WTC11 (cell line): ENCODE measurements at regions not wholly inside any gene's neighbourhood (a gene's known extent, or its start where the extent isn't known, plus 50 kb on each side); places are given as distances from the start of the nearest gene placed in this dataset.

Experiments used
- ATAC-seq: fragments of 200-7000 bp; cut with Tn5 transposase; 2 replicates; pipeline ENCODE4 v1.10.0; 2021; ENCODE audit warnings: mild to moderate bottlenecking, moderate library complexity
- CTCF ChIA-PET: fragments of 300-600 bp; sonication (Branson Sonifier 250); formaldehyde crosslinking; loops from one replicate; lab custom pipeline; 2021; ENCODE audit warnings: antibody characterized with exemption; lab: Charles Lee
- POLR2A ChIA-PET: fragments of 350-600 bp; sonication (Branson Sonifier 250); formaldehyde crosslinking; loops from one replicate; lab custom pipeline; 2021; ENCODE audit warnings: antibody characterized with exemption; lab: Charles Lee
- DNase-seq: peaks from one replicate; pipeline ENCODE4 v3.0.0; 2021; ENCODE audit warnings: low spot score
- H3K27ac Mint-ChIP-seq: 2 replicates; pipeline ENCODE4 v1.8.0; 2021; ENCODE audit warnings: mixed read lengths
- H3K27me3 Mint-ChIP-seq: 2 replicates; pipeline ENCODE4 v1.8.0; 2021; ENCODE audit warnings: low read depth, mild to moderate bottlenecking, moderate library complexity, mixed read lengths
- H3K36me3 Mint-ChIP-seq: 2 replicates; pipeline ENCODE4 v1.8.0; 2021; ENCODE audit warnings: mixed read lengths
- H3K4me1 Mint-ChIP-seq: 2 replicates; pipeline ENCODE4 v1.8.0; 2022; ENCODE audit warnings: mixed read lengths
- H3K4me3 Mint-ChIP-seq: 2 replicates; pipeline ENCODE4 v1.8.0; 2021; ENCODE audit warnings: mild to moderate bottlenecking, moderate library complexity, mixed read lengths
- H3K9me3 Mint-ChIP-seq: 2 replicates; pipeline ENCODE4 v1.8.0; 2021; ENCODE audit warnings: mixed read lengths
- AFF4 ChIP-seq: sonication (generic); formaldehyde crosslinking; IDR thresholded peaks from 2 replicates; pipeline ENCODE4 v1.8.1; 2023; ENCODE audit warnings: mild to moderate bottlenecking, missing genetic modification reagents, borderline replicate concordance
- ARID4B ChIP-seq: sonication (generic); formaldehyde crosslinking; IDR thresholded peaks from 2 replicates; pipeline ENCODE4 v1.8.0; 2023; ENCODE audit warnings: missing genetic modification reagents, mild to moderate bottlenecking, borderline replicate concordance
- CREM ChIP-seq: sonication (generic); formaldehyde crosslinking; IDR thresholded peaks from 2 replicates; pipeline ENCODE4 v1.8.1; 2022; ENCODE audit warnings: mild to moderate bottlenecking, missing genetic modification reagents, moderate library complexity
- E2F4 ChIP-seq: sonication (generic); formaldehyde crosslinking; IDR thresholded peaks from 2 replicates; pipeline ENCODE4 v1.8.1; 2022; ENCODE audit warnings: low read depth, mild to moderate bottlenecking, moderate library complexity, missing genetic modification reagents, borderline replicate concordance
- ERG ChIP-seq: fragments of 250-450 bp; sonication (Bioruptor Pico); IDR thresholded peaks from 2 replicates; pipeline ENCODE4 v1.8.0; 2021; ENCODE audit warnings: mild to moderate bottlenecking
- GRHL2 ChIP-seq: fragments of 250-450 bp; sonication (Bioruptor Pico); IDR thresholded peaks from 2 replicates; pipeline ENCODE4 v1.8.0; 2022; ENCODE audit warnings: mild to moderate bottlenecking, moderate library complexity; ENCODE audit not compliant: insufficient replicate concordance, severe bottlenecking
- GTF2I ChIP-seq: fragments of 250-450 bp; sonication (Bioruptor Pico); conservative IDR thresholded peaks from 2 replicates; pipeline ENCODE4 v1.4.0; 2021; ENCODE audit warnings: mild to moderate bottlenecking
- HMGXB4 ChIP-seq: sonication (generic); formaldehyde crosslinking; IDR thresholded peaks from 2 replicates; pipeline ENCODE4 v1.8.1; 2023; ENCODE audit warnings: mild to moderate bottlenecking, moderate library complexity, missing genetic modification reagents
- JAZF1 ChIP-seq: fragments of 250-450 bp; sonication (Bioruptor Pico); IDR thresholded peaks from 2 replicates; pipeline ENCODE4 v1.9.0; 2021; ENCODE audit warnings: moderate library complexity, mild to moderate bottlenecking, inconsistent platforms
- NFATC4 ChIP-seq: fragments of 250-450 bp; sonication (Bioruptor Pico); IDR thresholded peaks from 2 replicates; pipeline ENCODE4 v1.9.0; 2021; ENCODE audit warnings: mild to moderate bottlenecking
- NR1H2 ChIP-seq: sonication (generic); formaldehyde crosslinking; IDR thresholded peaks from 2 replicates; pipeline ENCODE4 v1.9.0; 2021; ENCODE audit warnings: mild to moderate bottlenecking, moderate library complexity, missing genetic modification reagents
- PREB ChIP-seq: sonication (generic); formaldehyde crosslinking; IDR thresholded peaks from 2 replicates; pipeline ENCODE4 v1.8.1; 2022; ENCODE audit warnings: mild to moderate bottlenecking, missing genetic modification reagents, moderate library complexity, borderline replicate concordance
- PRRX2 ChIP-seq: fragments of 250-450 bp; sonication (Bioruptor Pico); IDR thresholded peaks from 2 replicates; pipeline ENCODE4 v1.8.0; 2021; ENCODE audit warnings: mild to moderate bottlenecking
- USF2 ChIP-seq: sonication (generic); formaldehyde crosslinking; IDR thresholded peaks from 2 replicates; pipeline ENCODE4 v1.8.1; 2023; ENCODE audit warnings: mild to moderate bottlenecking, missing genetic modification reagents, moderate library complexity
- ZBTB21 ChIP-seq: sonication (generic); formaldehyde crosslinking; IDR thresholded peaks from 2 replicates; pipeline ENCODE4 v1.8.1; 2023; ENCODE audit warnings: mild to moderate bottlenecking, missing genetic modification reagents, borderline replicate concordance
- ZNF416 ChIP-seq: fragments of 250-450 bp; sonication (Bioruptor Pico); IDR thresholded peaks from 2 replicates; pipeline ENCODE4 v1.9.0; 2021; ENCODE audit warnings: mild to moderate bottlenecking, inconsistent platforms
- ZNF423 ChIP-seq: fragments of 250-450 bp; sonication (Bioruptor Pico); IDR thresholded peaks from 2 replicates; pipeline ENCODE4 v2.1.2; 2022; ENCODE audit warnings: mild to moderate bottlenecking, moderate library complexity
- ZNF425 ChIP-seq: fragments of 250-450 bp; sonication (Bioruptor Pico); conservative IDR thresholded peaks from 2 replicates; pipeline ENCODE4 v1.9.0; 2021; ENCODE audit warnings: mild to moderate bottlenecking

GRCh38 chr4:36638273-36638811 is 356.9 kb downstream of the DTHD1 start (continued):
- TF ChIP-seq AFF4 (CRISPR knock-in tag): no peak
- TF ChIP-seq ARID4B (CRISPR knock-in tag): no peak
- no peak for TF ChIP-seq PRRX2 (CRISPR knock-in tag)
- no peak for TF ChIP-seq ZBTB21 (CRISPR knock-in tag)
- TF ChIP-seq HMGXB4: no peak
- no peak for TF ChIP-seq NR1H2 (CRISPR knock-in tag)
- TF ChIP-seq ZNF423 (CRISPR knock-in tag): no peak

GRCh38 chr4:36640876-36641275 is 359.5 kb downstream of the DTHD1 start:
- Mint-ChIP-seq H3K36me3 (no peaks in the 10 kb centered on the region), H3K27me3 (no peaks in the 10 kb centered on the region), H3K4me1 (peaks cover 71% of the 10 kb centered on the region), H3K27ac (peak overlapping the region; percentile 94), H3K9me3 (peaks cover 4% of the 10 kb centered on the region; the same call in 1 of the 2 replicates), H3K4me3 (peak overlapping the region; percentile 26)
- no peak for DNase-seq
- CTCF ChIA-PET: interaction anchor here (1.0 kb wide), 2 partner anchors 9 to 603 kb away, joined by 4 to 5 read pairs; no protein-coding TSS in a partner anchor
- ATAC-seq: no peak
- POLR2A ChIA-PET: no interaction called here
- TF ChIP-seq ZNF416 (no peak), PRRX2 (CRISPR knock-in tag) (no peak), GRHL2 (CRISPR knock-in tag) (no peak), CREM (CRISPR knock-in tag) (no peak), JAZF1 (CRISPR knock-in tag) (no peak), NFATC4 (CRISPR knock-in tag) (no peak), USF2 (CRISPR knock-in tag) (no peak), E2F4 (no peak), ERG (CRISPR knock-in tag) (no peak), GTF2I (CRISPR knock-in tag) (no peak), ZNF425 (CRISPR knock-in tag) (no peak), PREB (CRISPR knock-in tag) (no peak)
